Ovary (tissue), 7 donors: ENCODE measurements at regions not wholly inside any gene's neighbourhood (a gene's known extent, or its start where the extent isn't known, plus 50 kb on each side); places are given as distances from the start of the nearest gene placed in this dataset.
"Not testable (repeated sequence)": the region's sequence is repeated elsewhere in the genome, so short reads cannot be mapped to it uniquely, and the experiment has no call there.

Experiments used
- DNase-seq, 5 donors: peaks; one replicate each; pipeline ENCODE4 v3.0.0-alpha.2; 2019 to 2020
- H3K27ac ChIP-seq, 2 donors: fragments of 200-600 bp; one replicate each; pipeline versions ENCODE4 v1.5.1 to v1.8.0; 2019 to 2022
- H3K27me3 ChIP-seq: fragments of 200-600 bp; one replicate; pipeline ENCODE4 v1.8.0; 2022
- H3K36me3 ChIP-seq: fragments of 200-600 bp; sonication (generic); one replicate; pipeline ENCODE4 v1.5.1; 2019
- H3K4me1 ChIP-seq: one replicate; pipeline ENCODE4 v1.8.1; 2013; ENCODE audit warnings: mild to moderate bottlenecking, moderate library complexity; ENCODE audit not compliant: insufficient read depth
- H3K4me3 ChIP-seq: fragments of 200-600 bp; sonication (generic); one replicate; pipeline ENCODE4 v1.5.1; 2017
- H3K9me3 ChIP-seq, 2 donors: fragments of 200-600 bp in 1 of 2; sonication (generic) in 1 of 2; one replicate each; pipeline versions ENCODE4 v1.5.1 to v1.8.1; 2013 to 2019; ENCODE audit warnings: mild to moderate bottlenecking in 1 of 2, moderate library complexity in 1 of 2
- CTCF ChIP-seq, 3 donors: fragments of 450-650 bp in 2 of 3; fragments of 200-600 bp in 1 of 3; IDR thresholded peaks; one replicate each; pipeline versions ENCODE4 v1.5.1 to v1.8.0; 2016 to 2022; ENCODE audit warnings: antibody characterized with exemption in 3 of 3, mild to moderate bottlenecking in 1 of 3
- EP300 ChIP-seq: sonication (generic); formaldehyde crosslinking; IDR thresholded peaks from one replicate; pipeline ENCODE4 v1.6.1; 2017; ENCODE audit warnings: antibody characterized with exemption
- POLR2A ChIP-seq: fragments of 450-650 bp; IDR thresholded peaks from one replicate; pipeline ENCODE4 v1.6.1; 2017; ENCODE audit warnings: antibody characterized with exemption, mild to moderate bottlenecking, moderate library complexity
- WGBS, 3 donors: extraction: QIAGEN DNeasy Blood & Tissue Kit in 1 of 3; methylation state at CpG; one replicate each; pipeline versions ENCODE4 v1.1.5 to v1.1.7; 2013 to 2017; 5-methylcytosine and 5-hydroxymethylcytosine counted together
- intact Hi-C, 4 donors: fragments of 100-400 bp; cut with DNase I; formaldehyde crosslinking; loops; one replicate each; pipeline versions ENCODE4 v1.11.0 to v1.15.1; 2022 to 2023
- donor health status: DM: no; HTN: no; CAD: no; lungs with moderate emphysema.
- donor health status: DM: no; HTN: no; CAD: no.
- donor health status: Bipolar disorder and iron deficiency.
- donor health status: DM: no; HTN: no; CAD: no.
- donor health status: DM: yes; HTN: yes; CAD: no.

- H3K4me3 ChIP-seq = no peak overlapping the region
- intact Hi-C loops = no loop called here
Measured at GRCh38 chr3:94500146-94500545, 437.3 kb downstream of the NSUN3 start.

GRCh38 chr3:94507354-94507753 is 444.5 kb downstream of the NSUN3 start:
- 96 to 99% (median 97%) methylated on average over 25 of the region's 25 CpGs for WGBS, 3 donors
- H3K9me3 ChIP-seq, intact Hi-C loops, H3K4me1 ChIP-seq, H3K4me3 ChIP-seq, H3K36me3 ChIP-seq, H3K27ac ChIP-seq, DNase-seq, H3K27me3 ChIP-seq: not testable (repeated sequence)

More at GRCh38 chr3:94500146-94500545, 437.3 kb downstream of the NSUN3 start:
- H3K27ac ChIP-seq = no peak overlapping the region
- no peaks in the 10 kb centered on the region for H3K36me3 ChIP-seq
- H3K4me1 ChIP-seq = no peaks in the 10 kb centered on the region
- H3K27me3 ChIP-seq = no peaks in the 10 kb centered on the region
- WGBS, 3 donors = 28 to 33% (median 32%) methylated on average over 3 of the region's 3 CpGs
- H3K9me3 ChIP-seq = no peaks in the 10 kb centered on the region
- DNase-seq = no peak
- TF ChIP-seq CTCF (IDR thresholded peaks at IDR 0.05) (no peak), EP300 (no peak), POLR2A (no peak)

- intact Hi-C loops = no loop called here
- TF ChIP-seq EP300 (no peak), POLR2A (no peak), CTCF (IDR thresholded peaks at IDR 0.05) (no peak)
- Histone ChIP-seq H3K9me3 (no peaks in the 10 kb centered on the region), H3K36me3 (no peaks in the 10 kb centered on the region), H3K4me3 (no peak overlapping the region), H3K4me1 (no peaks in the 10 kb centered on the region), H3K27me3 (no peaks in the 10 kb centered on the region), H3K27ac (no peak overlapping the region)
- DNase-seq = no peak
- WGBS, 3 donors = 90 to 93% (median 93%) methylated on average over 3 of the region's 3 CpGs
Measured at GRCh38 chr3:94512876-94513275, 450.0 kb downstream of the NSUN3 start.

GRCh38 chr3:94513600-94513999 is 450.7 kb downstream of the NSUN3 start:
- TF ChIP-seq EP300 (no peak), POLR2A (no peak), CTCF (IDR thresholded peaks at IDR 0.05) (no peak)
- no peaks in the 10 kb centered on the region for H3K4me1 ChIP-seq
- no peaks in the 10 kb centered on the region for H3K27me3 ChIP-seq
- H3K9me3 ChIP-seq = no peaks in the 10 kb centered on the region
- H3K27ac ChIP-seq = no peak overlapping the region
- no peaks in the 10 kb centered on the region for H3K36me3 ChIP-seq
- WGBS, 3 donors = 45 to 66% (median 58%) methylated on average over 2 of the region's 2 CpGs
- H3K4me3 ChIP-seq = no peak overlapping the region
- intact Hi-C loops = no loop called here
- DNase-seq = no peak

GRCh38 chr3:94515983-94516382 is 453.1 kb downstream of the NSUN3 start:
- no peaks in the 10 kb centered on the region for H3K27me3 ChIP-seq
- H3K27ac ChIP-seq = no peak overlapping the region
- TF ChIP-seq POLR2A (no peak), EP300 (no peak), CTCF (IDR thresholded peaks at IDR 0.05) (no peak)
- no peaks in the 10 kb centered on the region for H3K9me3 ChIP-seq
- 64 to 76% (median 66%) methylated on average over 2 of the region's 2 CpGs for WGBS, 3 donors
- no peaks in the 10 kb centered on the region for H3K4me1 ChIP-seq
- intact Hi-C loops = no loop called here
- H3K36me3 ChIP-seq = no peaks in the 10 kb centered on the region
- no peak for DNase-seq
- no peak overlapping the region for H3K4me3 ChIP-seq
